D721Med (cell line): ENCODE measurements at regions not wholly inside any gene's neighbourhood (a gene's known extent, or its start where the extent isn't known, plus 50 kb on each side); places are given as distances from the start of the nearest gene placed in this dataset.
"Not testable (repeated sequence)": the region's sequence is repeated elsewhere in the genome, so short reads cannot be mapped to it uniquely, and the experiment has no call there.

Source experiments
- DNase-seq: peaks from one replicate; pipeline ENCODE4 v3.0.0; 2011; ENCODE audit warnings: low spot score; ENCODE audit not compliant: insufficient read length
- FAIRE-seq: peaks from 2 replicates; lab custom pipeline; 2011; peaks lifted over from hg19 to GRCh38; lab: Jason Lieb, UNC
- TF ChIP-seq, protein P1 (sequence below): IDR thresholded peaks from 2 replicates; pipeline ENCODE4 v1.5.1; 2012; ENCODE audit warnings: mild to moderate bottlenecking, control low read depth; ENCODE audit not compliant: insufficient read depth; ENCODE audit errors: missing control alignments

DNA sequence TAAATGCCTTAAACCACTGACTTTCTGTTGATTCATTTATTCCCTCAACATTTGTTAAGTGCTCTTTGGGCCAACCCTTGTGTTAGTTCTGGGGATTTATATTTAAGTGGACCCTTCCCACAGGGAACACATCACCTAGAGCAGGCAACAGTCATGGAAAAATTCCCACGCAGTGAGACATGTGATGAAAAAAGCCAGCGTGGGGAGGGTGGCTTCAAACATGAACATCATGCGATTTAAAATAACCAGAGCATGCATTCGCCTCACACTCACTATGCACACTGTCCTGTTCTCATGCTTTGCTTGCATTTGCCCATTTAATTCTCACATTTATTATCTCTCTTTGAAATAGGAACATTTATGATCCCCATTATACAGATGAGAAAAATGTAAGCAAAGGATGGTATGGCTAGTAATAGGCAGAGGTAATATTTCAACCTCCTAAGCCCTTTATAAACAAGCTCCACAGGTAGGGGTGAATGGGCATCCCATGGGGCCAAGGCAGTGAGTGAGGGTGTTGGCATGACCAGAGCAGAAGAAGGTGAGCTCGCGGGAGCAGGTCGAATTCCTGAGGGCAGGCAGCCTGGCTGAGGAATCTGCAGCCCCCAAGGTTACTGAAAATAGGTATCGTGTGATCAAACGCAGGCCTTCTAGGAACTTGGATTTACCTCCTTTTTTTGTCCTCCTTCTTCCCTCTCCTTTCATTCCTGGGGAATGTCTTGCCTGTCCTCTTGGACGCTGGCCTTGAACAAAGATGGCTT lies 297.8 kb downstream of the MYCN start:
- TF ChIP-seq, protein P1, sequence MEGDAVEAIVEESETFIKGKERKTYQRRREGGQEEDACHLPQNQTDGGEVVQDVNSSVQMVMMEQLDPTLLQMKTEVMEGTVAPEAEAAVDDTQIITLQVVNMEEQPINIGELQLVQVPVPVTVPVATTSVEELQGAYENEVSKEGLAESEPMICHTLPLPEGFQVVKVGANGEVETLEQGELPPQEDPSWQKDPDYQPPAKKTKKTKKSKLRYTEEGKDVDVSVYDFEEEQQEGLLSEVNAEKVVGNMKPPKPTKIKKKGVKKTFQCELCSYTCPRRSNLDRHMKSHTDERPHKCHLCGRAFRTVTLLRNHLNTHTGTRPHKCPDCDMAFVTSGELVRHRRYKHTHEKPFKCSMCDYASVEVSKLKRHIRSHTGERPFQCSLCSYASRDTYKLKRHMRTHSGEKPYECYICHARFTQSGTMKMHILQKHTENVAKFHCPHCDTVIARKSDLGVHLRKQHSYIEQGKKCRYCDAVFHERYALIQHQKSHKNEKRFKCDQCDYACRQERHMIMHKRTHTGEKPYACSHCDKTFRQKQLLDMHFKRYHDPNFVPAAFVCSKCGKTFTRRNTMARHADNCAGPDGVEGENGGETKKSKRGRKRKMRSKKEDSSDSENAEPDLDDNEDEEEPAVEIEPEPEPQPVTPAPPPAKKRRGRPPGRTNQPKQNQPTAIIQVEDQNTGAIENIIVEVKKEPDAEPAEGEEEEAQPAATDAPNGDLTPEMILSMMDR = no peak
- DNase-seq (no peak), FAIRE-seq (no peak)

DNA sequence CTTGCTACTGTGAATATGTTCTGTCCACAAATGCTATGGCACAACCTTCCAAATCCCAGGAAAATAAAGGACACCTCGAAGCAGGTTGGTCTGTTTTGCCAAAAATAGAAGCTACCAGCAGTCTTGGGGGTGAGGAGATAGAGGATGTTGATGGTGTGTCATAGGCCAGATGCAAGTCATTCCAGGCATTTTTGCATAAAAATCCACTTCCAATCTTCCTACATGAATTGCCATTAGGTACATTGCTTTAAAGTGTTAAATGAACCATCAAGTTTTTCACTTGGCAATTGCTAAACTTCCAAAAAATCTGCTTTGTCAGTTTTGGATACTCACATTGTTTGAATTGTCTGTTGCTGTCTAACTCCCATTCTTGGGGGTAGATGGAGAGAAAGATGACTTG lies 295.4 kb downstream of the MYCN start:
- FAIRE-seq = no peak
- no peak for DNase-seq
- TF ChIP-seq, protein P1 = no peak

DNA sequence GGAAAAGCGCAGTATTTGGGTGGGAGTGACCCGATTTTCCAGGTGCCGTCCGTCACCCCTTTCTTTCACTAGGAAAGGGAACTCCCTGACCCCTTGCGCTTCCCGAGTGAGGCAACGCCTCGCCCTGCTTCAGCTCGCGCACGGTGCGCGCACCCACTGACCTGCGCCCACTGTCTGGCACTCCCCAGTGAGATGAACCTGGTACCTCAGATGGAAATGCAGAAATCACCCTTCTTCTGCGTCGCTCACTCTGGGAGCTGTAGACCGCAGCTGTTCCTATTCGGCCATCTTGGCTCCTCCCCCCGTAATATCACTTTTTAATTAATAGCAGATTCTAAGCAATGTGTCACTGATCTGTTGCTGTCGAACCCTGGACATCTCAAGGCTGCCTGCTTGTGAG lies 294.9 kb downstream of the MYCN start:
- not testable (repeated sequence) for DNase-seq, FAIRE-seq

DNA sequence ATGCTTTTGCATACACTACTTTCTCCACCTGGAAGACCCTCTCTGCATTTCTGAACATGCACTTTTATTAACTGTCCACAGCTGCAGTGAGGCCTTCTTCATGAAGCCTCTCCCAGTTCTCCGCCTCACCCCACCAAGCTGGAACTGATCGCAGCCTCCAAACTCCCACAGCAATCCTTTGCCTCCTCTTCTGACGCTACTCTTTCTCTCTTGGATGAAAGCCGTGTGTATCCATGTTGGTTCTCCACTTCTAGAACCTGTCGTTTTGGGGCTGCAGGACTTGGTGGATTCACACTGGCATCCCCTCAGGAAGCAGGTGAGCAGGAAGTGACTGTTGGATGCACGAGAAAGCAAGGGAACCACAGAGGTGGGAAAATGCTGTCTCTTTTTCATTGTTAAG lies 288.6 kb downstream of the MYCN start:
- TF ChIP-seq, protein P1 = no peak
- FAIRE-seq (no peak), DNase-seq (no peak)

DNA sequence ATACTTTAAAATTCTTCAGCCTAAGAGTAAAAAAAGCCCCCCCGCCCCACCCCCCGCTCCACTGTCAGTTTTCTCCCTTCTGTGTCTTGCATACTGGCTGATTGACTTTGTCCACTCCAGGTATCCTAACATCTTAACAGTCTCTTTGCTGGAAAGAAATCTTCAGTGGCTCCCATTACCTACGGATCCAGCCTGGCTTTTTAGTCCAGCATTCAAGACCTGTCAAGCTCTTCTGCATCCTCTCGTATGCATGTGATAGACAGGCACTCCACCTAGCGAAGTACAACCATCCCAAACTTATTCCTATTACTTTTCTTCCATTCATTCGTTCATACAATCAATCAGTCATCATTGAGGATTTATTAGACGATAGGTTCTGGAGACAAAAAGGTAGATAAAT lies 288.1 kb downstream of the MYCN start:
- TF ChIP-seq, protein P1 = no peak
- no peak for DNase-seq
- no peak for FAIRE-seq

DNA sequence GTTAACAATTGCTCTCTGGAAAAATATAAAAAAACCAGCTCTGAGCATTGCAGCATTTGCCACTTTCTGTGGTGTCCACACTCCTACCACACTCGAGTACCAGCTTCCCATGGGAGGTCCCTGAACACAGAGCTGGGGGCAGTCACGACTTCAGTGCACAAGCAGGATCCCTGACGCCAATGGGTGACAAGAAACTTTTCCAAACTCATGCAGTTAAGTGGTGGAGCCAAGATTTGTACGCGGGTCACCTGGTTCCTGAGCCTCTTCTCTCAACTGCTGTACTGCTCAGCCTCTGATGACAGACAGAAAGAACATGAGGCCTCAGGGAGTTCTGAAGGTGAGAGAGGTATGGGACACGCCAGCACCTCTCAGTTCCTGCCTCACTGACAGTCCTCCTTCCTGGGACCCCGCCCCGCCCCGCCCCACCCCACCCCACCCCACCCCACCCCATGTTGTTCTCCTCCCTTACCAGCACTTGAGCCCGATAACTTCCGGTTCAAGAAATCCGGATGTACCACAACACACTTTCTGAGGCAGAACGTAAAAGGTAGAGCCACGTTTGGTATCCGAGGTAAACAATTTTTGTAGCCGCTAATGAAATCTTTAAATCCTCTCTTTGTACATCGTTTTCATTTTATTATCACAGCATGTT lies 287.6 kb downstream of the MYCN start:
- FAIRE-seq = no peak

DNA sequence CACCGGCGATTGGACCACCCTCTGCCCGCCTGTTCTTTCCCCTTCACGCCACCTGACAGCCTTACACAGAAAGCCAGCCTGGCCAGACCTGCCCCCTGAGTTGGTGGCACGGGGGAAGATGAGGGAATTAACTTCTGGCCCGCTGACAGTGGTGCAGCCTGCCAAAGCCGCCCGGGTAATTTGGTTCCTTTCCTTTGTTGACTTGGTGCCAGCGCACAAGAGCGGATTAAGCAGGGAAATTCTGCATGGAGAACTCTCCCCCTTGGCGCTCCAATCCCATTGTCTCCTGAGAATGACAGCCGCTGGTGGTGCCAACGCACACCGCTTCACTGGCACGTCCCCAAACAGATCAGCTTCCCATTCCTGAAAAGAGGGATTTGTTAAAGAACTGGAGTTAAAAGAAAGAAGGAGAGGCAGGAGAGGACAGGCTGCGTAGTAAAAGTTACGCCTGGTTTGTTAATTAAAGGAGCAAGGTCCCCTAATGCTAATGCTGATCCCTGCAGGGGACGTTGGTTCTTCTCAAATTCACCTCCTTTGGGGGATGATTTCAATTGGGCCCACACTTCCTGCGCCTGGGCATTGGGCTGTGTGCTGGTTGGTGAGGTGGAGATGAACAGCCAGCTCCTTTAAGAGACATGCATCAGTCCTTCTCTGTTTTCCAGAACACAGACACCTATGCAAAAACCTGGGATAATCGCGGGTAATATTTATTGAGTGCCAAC lies 286.8 kb downstream of the MYCN start:
- TF ChIP-seq, protein P1 = no peak
- no peak for DNase-seq
- FAIRE-seq = no peak

More for the DNA sequence above, 287.6 kb downstream of the MYCN start:
- DNase-seq = no peak
- TF ChIP-seq, protein P1 = no peak
